Ascending aorta (tissue), 2 donors: ENCODE measurements at regions not wholly inside any gene's neighbourhood (a gene's known extent, or its start where the extent isn't known, plus 50 kb on each side); places are given as distances from the start of the nearest gene placed in this dataset.

Source experiments
- DNase-seq, 2 donors: peaks; one replicate each; pipeline ENCODE4 v3.0.0-alpha.2; 2019; ENCODE audit warnings: low spot score in 2 of 2
- H3K27ac ChIP-seq, 2 donors: fragments of 200-600 bp; sonication (generic); one replicate each; pipeline ENCODE4 v1.5.1; 2016 to 2017; ENCODE audit warnings: mild to moderate bottlenecking in 1 of 2
- H3K27me3 ChIP-seq: fragments of 200-600 bp; sonication (generic); one replicate; pipeline ENCODE4 v1.5.1; 2017
- H3K36me3 ChIP-seq, 2 donors: fragments of 200-600 bp; sonication (generic); one replicate each; pipeline ENCODE4 v1.5.1; 2016
- H3K4me1 ChIP-seq, 2 donors: fragments of 200-600 bp; sonication (generic); one replicate each; pipeline ENCODE4 v1.5.1; 2016 to 2017; ENCODE audit warnings: mild to moderate bottlenecking in 1 of 2
- H3K4me3 ChIP-seq, 2 donors: fragments of 200-600 bp; sonication (generic); one replicate each; pipeline ENCODE4 v1.5.1; 2016 to 2017; ENCODE audit warnings: mild to moderate bottlenecking in 1 of 2
- H3K9me3 ChIP-seq, 2 donors: fragments of 200-600 bp; sonication (generic); one replicate each; pipeline ENCODE4 v1.5.1; 2016
- intact Hi-C: fragments of 100-400 bp; cut with DNase I; formaldehyde crosslinking; loops from one replicate; pipeline ENCODE4 v1.15.1; 2023
- TF ChIP-seq, protein P1 (sequence below), 3 experiments: fragments of 200-600 bp in 2 of 3; fragments of 450-650 bp in 1 of 3; sonication (generic) in 2 of 3; IDR thresholded peaks; one replicate each; pipeline ENCODE4 v1.5.1; 2016 to 2019; ENCODE audit warnings: antibody characterized with exemption in 3 of 3, mild to moderate bottlenecking in 1 of 3, moderate library complexity in 1 of 3

GRCh38 chr5:135176991-135177390 is 143.0 kb upstream of the PITX1 start:
- TF ChIP-seq, protein P1, sequence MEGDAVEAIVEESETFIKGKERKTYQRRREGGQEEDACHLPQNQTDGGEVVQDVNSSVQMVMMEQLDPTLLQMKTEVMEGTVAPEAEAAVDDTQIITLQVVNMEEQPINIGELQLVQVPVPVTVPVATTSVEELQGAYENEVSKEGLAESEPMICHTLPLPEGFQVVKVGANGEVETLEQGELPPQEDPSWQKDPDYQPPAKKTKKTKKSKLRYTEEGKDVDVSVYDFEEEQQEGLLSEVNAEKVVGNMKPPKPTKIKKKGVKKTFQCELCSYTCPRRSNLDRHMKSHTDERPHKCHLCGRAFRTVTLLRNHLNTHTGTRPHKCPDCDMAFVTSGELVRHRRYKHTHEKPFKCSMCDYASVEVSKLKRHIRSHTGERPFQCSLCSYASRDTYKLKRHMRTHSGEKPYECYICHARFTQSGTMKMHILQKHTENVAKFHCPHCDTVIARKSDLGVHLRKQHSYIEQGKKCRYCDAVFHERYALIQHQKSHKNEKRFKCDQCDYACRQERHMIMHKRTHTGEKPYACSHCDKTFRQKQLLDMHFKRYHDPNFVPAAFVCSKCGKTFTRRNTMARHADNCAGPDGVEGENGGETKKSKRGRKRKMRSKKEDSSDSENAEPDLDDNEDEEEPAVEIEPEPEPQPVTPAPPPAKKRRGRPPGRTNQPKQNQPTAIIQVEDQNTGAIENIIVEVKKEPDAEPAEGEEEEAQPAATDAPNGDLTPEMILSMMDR (IDR thresholded peaks at IDR 0.05): no peak
- no peak for DNase-seq
- no peak overlapping the region for H3K4me3 ChIP-seq
- H3K36me3 ChIP-seq: no peaks in the 10 kb centered on the region
- H3K27me3 ChIP-seq: no peaks in the 10 kb centered on the region
- H3K4me1 ChIP-seq: no peaks in the 10 kb centered on the region
- H3K9me3 ChIP-seq: no peaks in the 10 kb centered on the region
- H3K27ac ChIP-seq: no peak overlapping the region
- intact Hi-C loops: no loop called here

- intact Hi-C loops: no loop called here
- no peak overlapping the region for H3K27ac ChIP-seq
- no peaks in the 10 kb centered on the region for H3K36me3 ChIP-seq
- no peaks in the 10 kb centered on the region for H3K4me1 ChIP-seq
- TF ChIP-seq, protein P1 (IDR thresholded peaks at IDR 0.05): no peak
- H3K9me3 ChIP-seq: no peaks in the 10 kb centered on the region
- no peaks in the 10 kb centered on the region for H3K27me3 ChIP-seq
- no peak for DNase-seq
- no peak overlapping the region for H3K4me3 ChIP-seq
Measured at GRCh38 chr5:135174315-135175096, 140.5 kb upstream of the PITX1 start.

GRCh38 chr5:135173662-135174290 is 139.7 kb upstream of the PITX1 start:
- Histone ChIP-seq H3K27me3 (no peaks in the 10 kb centered on the region), H3K36me3 (no peaks in the 10 kb centered on the region), H3K4me3 (no peak overlapping the region), H3K27ac (no peak overlapping the region), H3K9me3 (no peaks in the 10 kb centered on the region), H3K4me1 (no peaks in the 10 kb centered on the region)
- no peak for DNase-seq
- TF ChIP-seq, protein P1 (IDR thresholded peaks at IDR 0.05): no peak
- intact Hi-C loops: no loop called here

DNA sequence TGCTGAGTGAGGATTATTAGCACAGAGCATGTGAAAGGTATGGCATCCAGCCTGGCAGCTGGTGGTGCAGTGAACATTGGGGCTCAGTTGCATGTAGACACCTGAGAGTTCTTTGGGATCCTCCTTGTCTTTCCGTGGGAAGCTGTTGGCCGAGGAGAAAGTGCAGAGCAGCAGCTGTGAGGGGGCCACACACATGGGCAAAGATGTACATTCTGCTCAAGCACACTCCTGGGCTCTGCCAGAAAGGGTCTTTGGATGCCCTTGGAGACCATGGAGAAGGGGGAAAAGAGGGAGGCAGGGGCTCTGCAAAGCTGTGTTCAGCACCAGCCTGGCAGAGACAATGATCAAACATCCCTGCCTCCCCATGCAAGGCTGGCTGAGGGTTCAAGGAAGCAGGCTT is 138.7 kb upstream of the PITX1 start:
- intact Hi-C loops: no loop called here

GRCh38 chr5:135171336-135171735 is 137.3 kb upstream of the PITX1 start:
- Histone ChIP-seq H3K27me3 (no peaks in the 10 kb centered on the region), H3K27ac (no peak overlapping the region), H3K4me1 (no peaks in the 10 kb centered on the region), H3K36me3 (no peaks in the 10 kb centered on the region), H3K4me3 (no peak overlapping the region), H3K9me3 (no peaks in the 10 kb centered on the region)
- no peak for DNase-seq
- TF ChIP-seq, protein P1 (IDR thresholded peaks at IDR 0.05): no peak
- intact Hi-C loops: no loop called here

More for the DNA sequence above, 138.7 kb upstream of the PITX1 start:
- H3K9me3 ChIP-seq: no peaks in the 10 kb centered on the region
- no peak overlapping the region for H3K4me3 ChIP-seq
- no peaks in the 10 kb centered on the region for H3K4me1 ChIP-seq
- no peaks in the 10 kb centered on the region for H3K36me3 ChIP-seq
- no peak overlapping the region for H3K27ac ChIP-seq
- no peak for DNase-seq
- H3K27me3 ChIP-seq: no peaks in the 10 kb centered on the region
- TF ChIP-seq, protein P1 (IDR thresholded peaks at IDR 0.05): no peak
